Hematopoietic multipotent progenitor cell treated with erythropoietin and hydrocortisone succinate and interleukin-3 and kit ligand, for 4 days (in vitro differentiated cells): ENCODE measurements at regions not wholly inside any gene's neighbourhood (a gene's known extent, or its start where the extent isn't known, plus 50 kb on each side); places are given as distances from the start of the nearest gene placed in this dataset.

Source experiments
- DNase-seq: peaks from one replicate; pipeline ENCODE4 v3.0.0-alpha.2; 2015

GRCh38 chr17:62913991-62914570 is 52.0 kb upstream of the TANC2 start:
- DNase-seq, result no peak

- no peak for DNase-seq
Measured at GRCh38 chr17:62912363-62912762, 53.7 kb upstream of the TANC2 start.

GRCh38 chr17:62911114-62911513 is 54.9 kb upstream of the TANC2 start:
- DNase-seq, result no peak

GRCh38 chr17:62910277-62910676 is 55.8 kb upstream of the TANC2 start:
- no peak for DNase-seq

GRCh38 chr17:62907961-62908360 is 58.1 kb upstream of the TANC2 start:
- DNase-seq, result no peak

- DNase-seq, result no peak
Measured at GRCh38 chr17:62906881-62907280, 59.2 kb upstream of the TANC2 start.

GRCh38 chr17:62905233-62905632 is 60.8 kb upstream of the TANC2 start:
- DNase-seq, result no peak

- peak; percentile 28 for DNase-seq
Measured at GRCh38 chr17:62902531-62903220, 63.4 kb upstream of the TANC2 start.

- DNase-seq, result no peak
Measured at GRCh38 chr17:62901544-62901943, 64.5 kb upstream of the TANC2 start.

- DNase-seq, result no peak
Measured at GRCh38 chr17:62900096-62900495, 65.9 kb upstream of the TANC2 start.

- DNase-seq, result no peak
Measured at GRCh38 chr17:62899361-62899760, 66.7 kb upstream of the TANC2 start.

- no peak for DNase-seq
Measured at GRCh38 chr17:62898239-62898864, 67.7 kb upstream of the TANC2 start.

GRCh38 chr17:62897706-62898105 is 68.3 kb upstream of the TANC2 start:
- no peak for DNase-seq

- no peak for DNase-seq
Measured at GRCh38 chr17:62895320-62896301, 70.4 kb upstream of the TANC2 start.

GRCh38 chr17:62892870-62893338 is 73.1 kb upstream of the TANC2 start:
- peak; percentile 79 for DNase-seq

GRCh38 chr17:62892061-62892675 is 73.9 kb upstream of the TANC2 start:
- no peak for DNase-seq

GRCh38 chr17:62891659-62892058 is 74.4 kb upstream of the TANC2 start:
- DNase-seq, result no peak

- no peak for DNase-seq
Measured at GRCh38 chr17:62888765-62889164, 77.3 kb upstream of the TANC2 start.

- DNase-seq, result no peak
Measured at GRCh38 chr17:62888148-62888547, 77.9 kb upstream of the TANC2 start.

GRCh38 chr17:62887437-62887836 is 78.6 kb upstream of the TANC2 start:
- no peak for DNase-seq

GRCh38 chr17:62884781-62885180 is 76.7 kb upstream of the MARCHF10 start:
- DNase-seq, result no peak

- peak; percentile 42 for DNase-seq
Measured at GRCh38 chr17:62882878-62883277, 74.8 kb upstream of the MARCHF10 start.

GRCh38 chr17:62882284-62882683 is 74.2 kb upstream of the MARCHF10 start:
- DNase-seq, result peak; percentile 83
